Muscle of back (tissue), 3 donors: ENCODE measurements at regions not wholly inside any gene's neighbourhood (a gene's known extent, or its start where the extent isn't known, plus 50 kb on each side); places are given as distances from the start of the nearest gene placed in this dataset.

ENCODE experiments used
- DNase-seq, 3 donors: peaks; one replicate each; pipeline versions ENCODE4 v3.0.0 to v3.0.0-alpha.2; 2013

GRCh38 chr1:187417520-187417919 lies 588.8 kb downstream of the PLA2G4A start:
- DNase-seq: no peak

DNA sequence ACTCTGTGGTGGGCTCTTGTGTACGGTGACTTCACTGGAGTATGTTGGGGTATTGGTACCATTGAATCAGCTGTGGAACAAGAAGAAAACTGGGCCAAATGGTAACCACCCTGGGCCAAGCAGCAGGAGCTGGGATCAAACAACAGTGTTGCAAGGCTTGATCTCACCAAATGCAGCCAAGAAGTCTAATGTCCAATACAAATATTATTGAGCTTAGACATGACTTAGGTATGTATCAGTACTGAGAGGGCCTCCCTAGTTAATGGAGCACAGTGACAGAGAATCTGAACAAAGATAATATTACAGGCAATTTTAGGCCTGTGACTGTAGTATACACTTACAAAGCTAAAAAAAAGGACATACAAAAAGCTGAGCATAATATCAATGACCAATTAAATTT lies 604.8 kb downstream of the PLA2G4A start:
- no peak for DNase-seq

- DNase-seq: peak; percentile 0 to 23 (median 14)
Observed at GRCh38 chr1:187442603-187443002, 613.9 kb downstream of the PLA2G4A start.

- no peak for DNase-seq
Observed at GRCh38 chr1:187443939-187444338, 615.2 kb downstream of the PLA2G4A start.

GRCh38 chr1:187445066-187445465 lies 616.3 kb downstream of the PLA2G4A start:
- DNase-seq: no peak

DNA sequence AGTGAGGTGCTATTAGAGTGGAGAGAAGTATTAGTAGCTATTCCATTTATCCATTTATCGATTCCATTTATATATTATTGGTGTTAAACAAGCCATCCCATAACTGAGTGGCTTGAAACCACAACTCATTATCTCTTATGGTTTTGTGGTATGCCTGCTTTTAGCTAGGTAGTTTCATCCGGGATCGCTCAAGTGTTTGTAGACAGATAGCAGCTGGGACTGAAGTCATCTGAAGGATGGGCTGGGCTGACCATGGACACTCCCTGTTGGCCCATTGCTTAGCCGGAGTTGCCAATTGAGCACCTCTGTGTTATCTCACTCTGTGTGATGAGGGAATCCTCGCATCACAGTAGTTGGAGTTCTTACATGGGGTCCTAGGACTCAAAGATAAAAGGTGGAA lies 622.5 kb downstream of the PLA2G4A start:
- no peak for DNase-seq

DNA sequence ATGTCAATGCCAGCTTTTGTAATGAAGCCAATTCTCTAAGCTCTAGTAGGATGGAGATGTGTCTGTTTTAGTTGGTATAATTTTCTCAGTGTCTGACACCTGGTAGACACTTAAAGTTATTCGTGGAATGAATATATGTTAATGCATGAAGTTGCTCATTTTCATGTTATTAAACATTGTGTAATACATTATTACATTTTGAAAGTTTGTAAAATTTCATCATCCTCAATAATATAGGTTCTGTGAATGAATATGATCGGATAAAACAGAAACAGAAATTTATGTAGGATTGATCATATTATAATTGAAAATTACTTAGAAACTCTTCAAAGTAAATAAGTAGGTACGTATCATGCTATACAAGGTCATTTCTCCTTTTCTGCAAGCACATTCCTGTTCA lies 625.3 kb downstream of the PLA2G4A start:
- DNase-seq: no peak

DNA sequence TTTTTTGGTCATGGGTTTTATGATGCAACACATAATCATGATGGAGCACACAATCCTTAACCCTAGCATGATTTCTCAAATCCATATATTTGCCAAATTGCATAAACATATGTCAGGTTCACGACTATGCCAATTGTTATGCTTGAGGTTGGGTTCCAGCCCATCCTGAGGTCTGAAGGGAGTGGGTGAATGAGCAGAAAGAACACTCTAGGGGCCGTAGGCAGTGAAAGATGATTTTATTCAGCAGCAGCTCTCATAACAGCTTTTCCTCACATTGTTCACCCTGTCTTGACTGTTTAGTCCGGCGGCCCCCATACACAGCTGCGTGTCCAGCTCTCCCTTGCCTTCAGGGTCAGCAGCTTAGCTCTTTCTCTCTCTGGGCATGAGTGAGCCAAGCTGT lies 627.7 kb downstream of the PLA2G4A start:
- DNase-seq: no peak

GRCh38 chr1:187460093-187460492 lies 631.3 kb downstream of the PLA2G4A start:
- no peak for DNase-seq

GRCh38 chr1:187464320-187464719 lies 635.6 kb downstream of the PLA2G4A start:
- DNase-seq: no peak

GRCh38 chr1:187465441-187465840 lies 636.7 kb downstream of the PLA2G4A start:
- DNase-seq: no peak

DNA sequence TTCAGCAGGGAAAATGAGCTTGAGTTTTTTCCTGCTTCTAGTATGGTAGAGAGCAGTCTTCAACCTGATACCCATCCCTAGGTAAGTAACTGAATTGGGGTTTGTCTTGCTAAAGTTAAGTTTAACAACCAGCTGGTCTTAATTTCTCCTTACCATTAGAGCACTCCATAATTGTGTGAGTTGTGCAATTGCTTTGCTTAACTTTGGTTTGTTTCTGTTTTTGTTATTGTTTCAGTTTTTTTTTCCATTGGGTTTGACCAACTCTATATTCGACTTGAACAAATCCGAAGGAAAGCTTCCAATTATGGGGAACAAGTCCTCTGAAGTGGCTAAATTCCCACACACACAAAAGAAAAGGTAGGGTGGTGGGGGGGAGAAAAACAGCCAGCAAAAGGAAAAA lies 641.1 kb downstream of the PLA2G4A start:
- no peak for DNase-seq

GRCh38 chr1:187471555-187471954 lies 642.8 kb downstream of the PLA2G4A start:
- no peak for DNase-seq

DNA sequence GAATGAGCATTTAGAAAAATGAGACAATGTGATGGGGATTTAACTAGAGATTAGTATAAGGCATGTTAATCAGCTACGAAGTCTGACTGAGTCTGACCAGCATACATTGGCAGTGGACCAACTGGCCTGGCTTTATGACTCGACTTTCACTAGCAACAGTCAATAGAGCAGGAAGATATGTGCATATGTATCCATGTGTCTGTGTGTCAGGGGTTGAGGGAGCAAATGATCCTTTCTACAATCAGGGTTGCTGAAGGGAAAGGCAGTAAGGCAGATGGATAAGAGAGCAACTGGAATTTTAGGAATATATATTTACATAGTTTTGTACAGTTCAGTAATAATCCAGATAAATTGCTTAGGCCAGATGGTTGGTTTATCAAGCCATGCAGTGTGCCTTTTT lies 645.6 kb downstream of the PLA2G4A start:
- peak in 1 of 3 donors; percentile 9 for DNase-seq

DNA sequence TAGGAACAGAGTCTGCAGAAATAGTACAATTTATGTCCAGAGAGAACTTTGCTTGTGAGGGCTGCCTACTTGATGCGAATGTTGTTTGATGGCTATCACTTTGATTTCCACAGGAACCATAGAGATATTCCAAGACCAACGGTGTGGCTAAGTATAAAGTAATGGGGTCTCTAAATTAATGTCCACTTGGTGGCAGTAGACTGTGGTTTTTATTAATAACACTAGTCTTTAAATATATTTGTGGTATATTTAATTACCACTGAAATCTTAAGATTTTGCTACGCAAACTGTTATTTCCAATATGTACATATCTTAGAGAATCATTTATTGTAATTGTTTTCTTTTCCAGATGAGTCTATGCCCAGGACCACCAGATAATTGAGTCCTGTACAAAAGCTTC lies 647.9 kb downstream of the PLA2G4A start:
- peak in 1 of 3 donors; percentile 20 for DNase-seq

- peak in 1 of 3 donors; percentile 7 for DNase-seq
Observed at GRCh38 chr1:187477103-187477502, 648.4 kb downstream of the PLA2G4A start.

DNA sequence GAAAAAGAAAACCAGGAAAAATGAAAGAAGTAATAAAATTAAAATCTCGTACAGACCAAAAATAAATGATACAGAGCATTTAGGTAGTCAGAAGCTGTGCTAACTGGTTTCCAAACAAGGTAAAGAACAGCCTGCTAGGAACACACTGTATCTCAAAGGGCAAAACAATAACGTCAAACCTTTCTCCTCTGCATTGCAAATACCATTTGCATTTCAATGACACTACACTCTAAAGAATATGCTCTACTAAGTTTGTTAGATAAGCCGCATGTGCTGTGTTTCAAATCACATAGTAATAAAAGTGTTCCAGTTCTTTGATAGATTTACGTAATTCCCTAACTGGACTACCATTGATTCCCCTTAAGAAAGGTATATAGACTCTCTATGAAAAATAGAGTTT lies 648.8 kb downstream of the PLA2G4A start:
- no peak for DNase-seq

GRCh38 chr1:187481581-187482148 lies 652.9 kb downstream of the PLA2G4A start:
- no peak for DNase-seq

DNA sequence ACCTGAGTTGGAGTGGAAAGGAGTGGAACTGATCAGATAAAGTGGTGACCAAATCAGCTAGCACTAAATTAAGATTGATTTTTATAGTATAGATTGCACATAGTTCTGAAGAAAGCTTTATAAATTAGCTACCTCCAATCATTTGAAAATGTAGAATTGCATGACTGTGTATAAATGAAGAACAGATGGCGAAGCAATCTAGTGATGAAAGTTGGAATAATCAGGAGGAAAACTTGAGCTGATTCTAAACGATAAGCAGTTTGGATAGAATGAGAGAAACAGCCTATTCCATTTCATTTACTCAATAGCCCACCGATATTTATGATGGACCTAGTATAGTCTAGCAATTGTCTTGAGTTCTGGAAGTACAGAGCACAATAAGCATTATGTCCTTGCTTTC lies 661.5 kb downstream of the PLA2G4A start:
- DNase-seq: no peak

DNA sequence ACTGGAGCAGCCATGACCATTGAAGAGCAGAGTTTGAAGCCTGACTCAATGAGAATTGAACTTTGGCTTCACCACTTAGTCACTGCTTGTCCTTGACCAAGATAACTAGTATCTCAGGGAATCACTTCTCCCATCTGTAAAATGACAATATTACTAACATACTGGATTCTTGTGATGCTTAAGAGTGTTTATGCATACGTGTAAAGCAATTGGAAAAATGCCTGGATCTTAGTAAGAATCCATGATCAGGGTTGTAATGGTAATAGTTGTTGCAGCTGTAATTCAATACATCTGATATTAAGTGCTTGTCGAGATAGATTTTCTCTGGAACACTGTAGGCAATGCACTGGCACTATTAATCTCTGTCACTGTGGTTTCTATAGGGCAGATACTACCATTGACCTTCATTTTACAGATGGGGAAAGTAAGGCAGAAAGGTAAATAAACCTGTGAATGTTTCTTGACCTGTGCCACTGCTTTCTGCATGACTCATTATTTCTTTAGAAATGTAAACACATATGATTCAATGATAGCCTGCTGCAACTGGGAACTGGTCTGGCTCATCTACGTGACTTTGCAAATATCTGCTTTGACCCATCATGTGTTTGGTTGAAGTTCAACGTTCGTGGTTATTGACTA lies 662.5 kb downstream of the PLA2G4A start:
- DNase-seq: peak in 1 of 3 donors; percentile 15

- no peak for DNase-seq
Observed at GRCh38 chr1:187498028-187498427, 669.3 kb downstream of the PLA2G4A start.

- peak in 1 of 3 donors; percentile 7 for DNase-seq
Observed at GRCh38 chr1:187504779-187505178, 676.0 kb downstream of the PLA2G4A start.

DNA sequence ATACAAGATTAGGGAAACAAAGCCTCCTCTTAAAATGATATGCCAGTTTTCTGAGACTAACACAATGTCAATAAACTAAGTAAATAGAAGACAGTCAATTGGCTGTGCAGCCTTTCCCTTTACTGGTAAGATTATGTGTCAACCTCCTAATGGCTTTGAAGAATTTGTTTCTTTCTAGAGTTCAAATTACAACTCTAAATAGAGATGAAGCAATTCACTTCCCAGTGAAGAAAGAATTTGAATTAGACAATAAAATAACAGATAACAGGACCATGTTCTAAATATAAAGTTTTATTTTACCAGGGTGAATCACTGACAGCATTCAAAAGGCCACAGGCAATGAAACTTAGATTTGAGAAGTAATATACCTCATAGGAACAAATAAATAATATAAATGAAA lies 680.3 kb downstream of the PLA2G4A start:
- DNase-seq: no peak

- DNase-seq: no peak
Observed at GRCh38 chr1:187513190-187513589, 684.4 kb downstream of the PLA2G4A start.
